ENCODE measurements at regions not wholly inside any gene's neighbourhood (a gene's known extent, or its start where the extent isn't known, plus 50 kb on each side); places are given as distances from the start of the nearest gene placed in this dataset.

DNA sequence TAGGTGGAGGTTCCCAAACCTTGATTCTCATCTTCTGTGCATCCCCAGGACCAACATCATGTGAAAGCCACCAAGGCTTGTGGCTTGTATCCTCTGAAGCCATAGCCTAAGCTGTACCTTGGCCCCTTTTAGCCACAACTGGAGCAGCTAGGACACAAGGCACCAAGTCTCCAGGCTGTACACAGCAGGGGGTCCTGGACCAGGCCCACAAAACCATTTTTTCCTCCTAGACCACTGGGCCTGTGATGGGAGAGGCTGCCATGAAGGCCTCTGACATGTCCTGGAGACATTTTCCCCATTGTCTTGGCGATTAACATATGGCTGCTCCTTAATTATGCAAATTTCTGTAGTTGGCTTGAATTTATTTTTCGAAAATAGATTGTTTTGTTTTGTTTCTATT, 114.8 kb upstream of the LAMA2 start:
- no peaks in the 10 kb centered on the region for H3K4me1 ChIP-seq
- no peaks in the 10 kb centered on the region for H3K27me3 ChIP-seq
- H3K27ac ChIP-seq, result no peak overlapping the region
- peaks cover 0 to 7% (median 0%) of the 10 kb centered on the region in 4 donors for H3K9me3 ChIP-seq
- ATAC-seq (ENCODE audit: low FRiP score in 2 of 2) (no peak), DNase-seq (no peak)
- WGBS, 2 donors, result 51 to 57% methylated on average over 2 of the region's 2 CpGs
- TF ChIP-seq EP300 (IDR thresholded peaks at IDR 0.05) (no peak), POLR2AphosphoS5 (IDR thresholded peaks at IDR 0.05) (no peak), POLR2A (IDR thresholded peaks at IDR 0.05) (no peak)
- TF ChIP-seq, protein P1, sequence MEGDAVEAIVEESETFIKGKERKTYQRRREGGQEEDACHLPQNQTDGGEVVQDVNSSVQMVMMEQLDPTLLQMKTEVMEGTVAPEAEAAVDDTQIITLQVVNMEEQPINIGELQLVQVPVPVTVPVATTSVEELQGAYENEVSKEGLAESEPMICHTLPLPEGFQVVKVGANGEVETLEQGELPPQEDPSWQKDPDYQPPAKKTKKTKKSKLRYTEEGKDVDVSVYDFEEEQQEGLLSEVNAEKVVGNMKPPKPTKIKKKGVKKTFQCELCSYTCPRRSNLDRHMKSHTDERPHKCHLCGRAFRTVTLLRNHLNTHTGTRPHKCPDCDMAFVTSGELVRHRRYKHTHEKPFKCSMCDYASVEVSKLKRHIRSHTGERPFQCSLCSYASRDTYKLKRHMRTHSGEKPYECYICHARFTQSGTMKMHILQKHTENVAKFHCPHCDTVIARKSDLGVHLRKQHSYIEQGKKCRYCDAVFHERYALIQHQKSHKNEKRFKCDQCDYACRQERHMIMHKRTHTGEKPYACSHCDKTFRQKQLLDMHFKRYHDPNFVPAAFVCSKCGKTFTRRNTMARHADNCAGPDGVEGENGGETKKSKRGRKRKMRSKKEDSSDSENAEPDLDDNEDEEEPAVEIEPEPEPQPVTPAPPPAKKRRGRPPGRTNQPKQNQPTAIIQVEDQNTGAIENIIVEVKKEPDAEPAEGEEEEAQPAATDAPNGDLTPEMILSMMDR (IDR thresholded peaks at IDR 0.05), result no peak
- H3K36me3 ChIP-seq, result no peaks in the 10 kb centered on the region
- H3K4me3 ChIP-seq, result no peak overlapping the region

DNA sequence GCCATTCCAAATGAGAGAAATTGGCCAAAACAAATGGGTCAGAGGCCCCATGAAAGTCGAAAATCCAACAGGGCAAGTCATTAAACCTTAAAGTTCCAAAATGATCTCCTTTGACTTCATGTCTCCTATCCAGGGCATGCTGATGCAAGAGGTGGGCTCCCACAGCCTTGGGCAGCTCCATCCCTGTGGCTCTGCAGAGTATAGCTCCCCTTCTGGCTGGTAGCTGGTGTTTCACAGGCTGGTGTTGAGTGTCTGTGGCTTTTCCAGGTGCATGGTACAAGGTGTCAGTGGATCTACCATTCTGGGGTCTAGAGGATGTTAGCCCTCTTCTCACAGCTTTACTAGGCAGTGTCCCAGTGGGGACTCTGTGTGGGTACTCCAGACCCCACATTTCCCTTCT, 115.2 kb upstream of the LAMA2 start:
- TF ChIP-seq POLR2A (IDR thresholded peaks at IDR 0.05), result no peak
- no peak for TF ChIP-seq POLR2AphosphoS5 (IDR thresholded peaks at IDR 0.05)
- TF ChIP-seq, protein P1 (IDR thresholded peaks at IDR 0.05), result no peak
- no peak for TF ChIP-seq EP300 (IDR thresholded peaks at IDR 0.05)
- Histone ChIP-seq H3K4me1 (no peaks in the 10 kb centered on the region), H3K36me3 (no peaks in the 10 kb centered on the region), H3K27ac (no peak overlapping the region), H3K4me3 (no peak overlapping the region), H3K27me3 (no peaks in the 10 kb centered on the region), H3K9me3 (peaks cover 0 to 7% (median 0%) of the 10 kb centered on the region in 4 donors)
- 41 to 43% methylated on average over 1 of the region's 1 CpG for WGBS, 2 donors
- ATAC-seq (ENCODE audit: low FRiP score in 2 of 2) (no peak), DNase-seq (no peak)

DNA sequence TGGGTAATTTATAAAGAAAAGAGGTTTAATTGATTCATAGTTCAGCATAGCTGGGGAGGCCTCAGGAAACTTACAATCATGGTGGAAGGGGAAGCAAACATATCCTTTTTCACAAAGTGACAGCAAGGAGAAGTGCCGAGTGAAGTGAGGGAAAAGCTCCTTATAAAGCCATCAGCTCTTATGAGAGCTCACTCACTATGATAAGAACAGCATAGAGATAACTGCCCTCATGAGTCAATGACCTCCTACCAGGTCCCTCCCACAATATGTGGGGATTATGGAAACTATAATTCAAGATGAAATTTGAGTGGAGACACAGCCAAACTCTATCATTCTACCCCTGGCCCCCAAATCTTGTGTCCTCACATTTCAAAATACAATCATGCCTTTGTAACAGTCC, 115.8 kb upstream of the LAMA2 start:
- TF ChIP-seq POLR2A (IDR thresholded peaks at IDR 0.05) (no peak), EP300 (IDR thresholded peaks at IDR 0.05) (no peak), POLR2AphosphoS5 (IDR thresholded peaks at IDR 0.05) (no peak)
- TF ChIP-seq, protein P1 (IDR thresholded peaks at IDR 0.05), result no peak
- H3K27ac ChIP-seq, result no peak overlapping the region
- no peak overlapping the region for H3K4me3 ChIP-seq
- no peaks in the 10 kb centered on the region for H3K4me1 ChIP-seq
- ATAC-seq (ENCODE audit: low FRiP score in 2 of 2), result no peak
- no peaks in the 10 kb centered on the region for H3K27me3 ChIP-seq
- 52 to 64% methylated on average over 1 of the region's 1 CpG for WGBS, 2 donors
- H3K9me3 ChIP-seq, result peaks cover 0 to 7% (median 0%) of the 10 kb centered on the region in 4 donors
- DNase-seq, result no peak
- no peaks in the 10 kb centered on the region for H3K36me3 ChIP-seq

DNA sequence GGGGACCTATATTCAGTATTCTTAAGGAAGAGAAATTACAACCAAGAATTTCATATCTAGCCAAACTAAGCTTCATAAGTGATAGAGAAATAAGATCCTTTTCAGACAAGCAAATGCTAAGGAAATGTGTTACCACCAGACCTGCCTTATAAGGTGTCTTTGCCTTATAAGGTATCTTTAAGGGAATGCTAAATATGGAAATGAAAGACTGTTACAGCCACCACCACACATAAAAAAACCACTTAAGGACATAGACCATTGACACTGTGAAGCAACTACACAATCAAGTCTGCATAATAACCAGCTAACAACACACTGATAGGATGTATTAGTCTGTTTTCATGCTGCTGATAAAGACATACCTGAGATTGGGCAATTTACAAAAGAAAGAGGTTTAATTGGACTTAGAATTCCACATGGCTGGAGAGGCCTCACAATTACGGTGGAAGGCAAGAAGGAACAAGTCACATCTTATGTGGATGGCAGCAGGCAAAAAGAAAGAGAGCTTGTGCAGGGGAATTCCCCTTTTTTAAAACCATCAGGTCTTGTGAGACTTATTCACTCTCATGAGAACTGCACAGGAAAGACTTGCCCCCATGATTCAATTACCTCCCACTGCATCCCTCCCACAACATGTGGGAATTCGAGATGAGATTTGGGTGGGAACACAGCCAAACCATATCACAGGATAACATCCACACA, 119.2 kb upstream of the LAMA2 start:
- Histone ChIP-seq H3K27ac (no peak overlapping the region), H3K27me3 (no peaks in the 10 kb centered on the region), H3K4me3 (no peak overlapping the region), H3K36me3 (no peaks in the 10 kb centered on the region), H3K4me1 (no peaks in the 10 kb centered on the region), H3K9me3 (peaks cover 0 to 7% (median 0%) of the 10 kb centered on the region in 4 donors)
- DNase-seq (no peak), ATAC-seq (ENCODE audit: low FRiP score in 2 of 2) (no peak)
- 64 to 71% methylated on average over 2 of the region's 2 CpGs for WGBS, 2 donors
- no peak for TF ChIP-seq POLR2AphosphoS5 (IDR thresholded peaks at IDR 0.05)
- TF ChIP-seq, protein P1 (IDR thresholded peaks at IDR 0.05), result no peak
- TF ChIP-seq POLR2A (IDR thresholded peaks at IDR 0.05), result no peak
- TF ChIP-seq EP300 (IDR thresholded peaks at IDR 0.05), result no peak

DNA sequence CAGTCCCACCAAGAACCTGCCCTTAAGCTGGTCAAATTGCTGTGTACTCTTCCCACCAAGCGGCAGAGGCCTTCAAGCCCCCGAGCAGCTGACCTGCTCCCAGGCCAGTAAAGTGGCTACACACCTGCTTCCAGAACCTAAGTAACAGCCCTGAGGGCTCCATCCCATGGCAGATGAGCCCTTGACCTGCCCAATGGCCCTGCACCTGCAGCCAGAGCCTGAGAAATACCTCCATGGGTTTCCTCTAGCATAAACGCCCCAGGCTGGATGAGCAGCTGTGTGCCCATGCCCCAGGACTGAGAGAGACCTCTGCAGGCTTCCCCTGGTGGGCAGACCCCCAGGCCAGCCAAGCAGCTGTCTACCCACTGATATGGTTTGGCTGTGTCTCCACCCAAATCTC, 123.0 kb upstream of the LAMA2 start:
- H3K36me3 ChIP-seq, result no peaks in the 10 kb centered on the region
- H3K27me3 ChIP-seq, result no peaks in the 10 kb centered on the region
- TF ChIP-seq EP300 (IDR thresholded peaks at IDR 0.05) (no peak), POLR2A (IDR thresholded peaks at IDR 0.05) (no peak), POLR2AphosphoS5 (IDR thresholded peaks at IDR 0.05) (no peak)
- TF ChIP-seq, protein P1 (IDR thresholded peaks at IDR 0.05), result no peak
- no peak overlapping the region for H3K27ac ChIP-seq
- 90% methylated on average over 3 of the region's 3 CpGs; no CpG with 5 or more reads in 1 of the 2 donors for WGBS, 2 donors
- no peak for DNase-seq
- H3K9me3 ChIP-seq, result no peaks in the 10 kb centered on the region
- ATAC-seq (ENCODE audit: low FRiP score in 2 of 2), result no peak
- H3K4me3 ChIP-seq, result no peak overlapping the region
- H3K4me1 ChIP-seq, result no peaks in the 10 kb centered on the region
